ENCODE measurements at regions not wholly inside any gene's neighbourhood (a gene's known extent, or its start where the extent isn't known, plus 50 kb on each side); places are given as distances from the start of the nearest gene placed in this dataset.

- DNase-seq, result no peak
Observed at GRCh38 chr3:73927203-73927570, 302.4 kb upstream of the PDZRN3 start.

GRCh38 chr3:73926360-73927202 lies 301.8 kb upstream of the PDZRN3 start:
- no peak for DNase-seq

DNA sequence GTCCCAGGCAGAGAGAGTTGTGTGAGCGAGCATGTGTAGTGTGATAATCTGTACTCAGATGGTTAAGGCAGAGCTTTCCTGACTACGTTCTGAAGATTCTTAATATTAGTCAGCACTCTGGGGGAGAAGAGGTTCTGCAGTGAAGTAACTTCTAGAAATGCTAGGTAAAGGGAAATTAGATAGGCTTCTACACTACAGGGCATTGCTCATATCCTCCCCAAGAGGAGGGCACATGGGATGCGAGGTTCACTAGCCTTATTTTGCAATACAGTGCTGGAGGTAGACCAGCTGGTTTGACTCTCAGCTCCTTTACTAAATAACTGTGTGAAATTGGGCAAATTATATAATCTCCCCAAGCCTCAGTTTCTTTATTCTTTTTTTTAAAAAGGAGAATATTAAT lies 300.3 kb upstream of the PDZRN3 start:
- no peak for DNase-seq

GRCh38 chr3:73924048-73924447 lies 299.3 kb upstream of the PDZRN3 start:
- DNase-seq, result no peak

- DNase-seq, result no peak
Observed at GRCh38 chr3:73917643-73918042, 292.9 kb upstream of the PDZRN3 start.

- DNase-seq, result no peak
Observed at GRCh38 chr3:73915886-73916285, 291.1 kb upstream of the PDZRN3 start.

- no peak for DNase-seq
Observed at GRCh38 chr3:73908218-73908617, 283.5 kb upstream of the PDZRN3 start.

- DNase-seq, result no peak
Observed at GRCh38 chr3:73901686-73902085, 276.9 kb upstream of the PDZRN3 start.

DNA sequence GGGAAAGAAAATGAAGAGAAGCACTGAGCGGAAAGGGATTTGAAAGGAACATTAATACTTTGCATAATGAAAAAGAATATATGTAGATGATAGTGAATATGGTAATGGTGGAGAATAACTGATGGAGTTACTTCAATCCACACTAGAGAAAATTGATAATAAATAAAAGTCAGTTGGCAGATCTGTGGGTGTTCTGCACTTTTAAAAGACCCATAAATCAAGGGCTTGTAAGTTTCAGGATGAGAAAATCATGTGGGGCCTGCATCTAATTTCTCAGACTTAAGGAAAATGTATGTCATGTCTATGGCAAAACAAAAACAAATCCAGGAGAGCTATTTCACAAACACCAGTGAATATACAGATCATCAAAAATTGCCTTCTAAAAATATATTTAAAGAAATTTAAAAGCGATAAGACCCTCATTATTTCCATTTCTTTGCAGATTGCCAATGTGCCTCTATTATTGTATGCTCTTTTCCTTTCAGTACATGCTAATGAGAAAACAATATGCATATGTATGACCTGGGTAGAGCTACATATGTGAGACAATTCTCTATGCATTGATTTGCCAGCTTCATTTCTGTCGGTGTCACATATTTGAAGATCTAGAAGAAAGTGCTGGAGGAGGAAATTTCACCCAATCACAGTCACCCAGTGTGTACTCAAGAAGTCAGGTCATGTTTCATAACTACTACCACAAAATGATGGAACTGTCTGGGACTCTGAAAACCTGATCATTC lies 269.9 kb upstream of the PDZRN3 start:
- DNase-seq, result no peak

GRCh38 chr3:73893089-73893488 lies 268.3 kb upstream of the PDZRN3 start:
- no peak for DNase-seq

- DNase-seq, result no peak
Observed at GRCh38 chr3:73885862-73886261, 261.1 kb upstream of the PDZRN3 start.

GRCh38 chr3:73884361-73884760 lies 259.6 kb upstream of the PDZRN3 start:
- no peak for DNase-seq

DNA sequence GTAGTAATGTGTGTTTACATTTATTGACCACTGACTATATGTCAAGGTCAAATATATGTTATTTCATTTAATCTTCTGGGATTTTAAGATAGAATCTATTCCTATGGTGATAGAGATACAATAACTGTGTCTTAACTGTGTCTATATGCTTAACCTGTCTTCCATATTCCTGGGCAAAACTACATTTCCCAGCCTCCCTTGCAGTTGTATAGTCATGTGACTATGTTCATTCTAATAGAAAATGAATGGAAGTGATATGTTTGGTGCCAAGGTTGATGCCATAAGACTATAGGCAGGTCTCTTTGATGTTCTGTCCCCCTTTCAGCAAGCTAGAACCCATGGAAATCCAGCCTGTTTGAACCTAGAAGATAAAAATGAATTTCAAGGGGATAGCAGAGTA lies 258.8 kb upstream of the PDZRN3 start:
- DNase-seq, result no peak

DNA sequence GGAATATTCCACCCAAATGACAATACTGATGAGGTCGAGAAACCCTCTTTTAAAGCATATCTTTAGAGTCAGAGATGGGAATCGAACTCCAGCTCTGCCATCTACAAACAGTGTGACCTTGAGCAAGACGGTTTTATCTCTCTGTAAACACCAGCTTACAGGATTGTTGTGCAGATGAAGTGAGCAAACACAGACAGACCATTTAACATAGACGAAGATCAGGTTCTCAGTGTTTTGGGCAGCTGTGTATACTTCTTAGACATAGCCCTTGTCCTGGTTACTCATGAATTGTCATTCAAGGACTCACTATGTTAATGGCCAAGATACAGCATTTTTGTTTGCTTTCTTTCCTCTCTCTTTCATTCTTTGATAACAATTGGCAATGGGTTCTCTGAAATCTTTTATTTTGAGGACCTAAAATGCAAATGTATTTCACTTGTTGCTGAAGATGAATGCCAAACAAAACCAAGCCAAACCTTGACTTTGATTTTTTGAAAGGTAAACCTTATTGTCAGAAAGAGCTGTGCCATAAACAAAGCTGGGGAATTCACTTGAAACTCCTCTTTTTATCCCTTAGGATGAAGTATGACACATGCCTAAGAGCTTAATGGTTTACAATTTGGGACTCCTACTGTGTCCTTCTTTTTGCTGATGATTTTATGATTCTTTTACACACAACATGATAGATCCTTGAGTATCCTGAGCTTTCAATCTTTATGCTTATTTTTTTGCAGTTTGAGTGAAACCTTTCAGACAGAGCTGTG lies 250.0 kb upstream of the PDZRN3 start:
- no peak for DNase-seq

- DNase-seq, result no peak
Observed at GRCh38 chr3:73874161-73874560, 249.4 kb upstream of the PDZRN3 start.

DNA sequence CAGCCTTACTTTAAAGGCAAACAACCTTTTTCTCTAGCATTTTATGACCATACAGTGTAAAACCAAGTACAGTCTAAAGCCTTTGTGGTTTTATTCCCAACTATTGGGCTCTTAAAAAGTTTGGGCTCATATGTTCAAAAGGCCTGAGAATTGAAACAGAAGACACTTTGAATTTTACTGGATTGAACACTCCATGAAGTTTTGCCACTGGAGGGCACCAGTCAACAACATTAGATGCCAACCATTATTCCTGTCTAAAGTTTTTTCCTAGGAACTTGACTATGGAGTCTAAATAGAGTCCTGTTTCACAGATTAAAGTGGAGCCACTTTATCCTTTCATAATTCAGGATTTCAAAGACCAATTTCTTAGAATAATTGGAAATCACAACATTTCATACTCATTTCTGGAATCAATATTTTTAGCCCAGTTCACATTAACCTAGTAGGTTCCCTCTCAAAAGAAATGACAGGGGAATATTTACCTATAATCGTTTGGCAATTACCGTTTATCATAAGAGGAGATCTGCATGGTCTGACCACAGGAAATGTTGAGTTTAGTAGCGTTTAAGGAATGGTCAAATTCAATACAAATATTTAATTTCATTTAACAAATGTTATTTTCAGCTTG lies 244.1 kb upstream of the PDZRN3 start:
- no peak for DNase-seq

- no peak for DNase-seq
Observed at GRCh38 chr3:73867524-73867923, 242.8 kb upstream of the PDZRN3 start.

DNA sequence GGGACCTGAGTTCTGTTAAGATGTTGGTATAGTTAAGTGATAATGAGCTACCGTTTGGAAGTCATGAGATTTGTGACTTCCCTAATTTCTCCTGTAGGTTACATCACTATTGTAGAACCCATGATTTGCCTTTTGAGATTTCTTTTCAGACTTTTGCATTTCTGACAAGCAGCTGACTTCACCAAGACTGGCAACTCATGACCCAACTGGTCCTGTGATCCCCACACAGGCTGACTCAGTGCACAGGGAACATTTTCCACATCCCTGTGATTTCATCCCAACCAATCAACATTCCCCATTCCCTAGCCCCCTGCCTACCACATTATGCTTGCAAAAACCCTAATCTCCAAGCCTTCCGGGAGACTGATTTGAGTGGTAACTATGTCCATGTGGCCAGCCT lies 242.1 kb upstream of the PDZRN3 start:
- no peak for DNase-seq

DNA sequence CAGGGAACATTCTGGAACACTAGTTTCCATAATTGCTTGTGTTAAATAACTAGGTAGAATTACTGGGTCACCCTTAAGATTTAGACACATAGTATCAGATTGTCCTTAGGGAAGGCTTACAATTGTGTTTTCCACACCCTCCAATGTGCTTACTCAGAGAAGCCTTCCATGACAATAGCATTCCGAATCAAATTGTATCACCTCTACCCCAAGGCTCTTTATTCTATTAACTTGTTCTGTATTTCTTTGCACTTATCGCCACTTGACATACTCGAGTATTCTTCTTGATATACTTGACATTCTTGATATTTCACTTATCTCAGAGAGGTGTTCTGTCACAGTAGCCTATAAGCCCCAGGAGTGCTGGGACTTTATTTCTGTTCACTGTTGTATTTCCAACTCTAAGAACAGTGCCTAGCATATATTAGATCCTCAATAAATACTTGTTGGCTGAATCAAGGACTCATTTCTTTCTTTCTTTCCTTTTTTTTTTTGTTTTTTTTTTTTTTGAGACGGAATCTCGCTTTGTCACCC lies 238.9 kb upstream of the PDZRN3 start:
- no peak for DNase-seq

DNA sequence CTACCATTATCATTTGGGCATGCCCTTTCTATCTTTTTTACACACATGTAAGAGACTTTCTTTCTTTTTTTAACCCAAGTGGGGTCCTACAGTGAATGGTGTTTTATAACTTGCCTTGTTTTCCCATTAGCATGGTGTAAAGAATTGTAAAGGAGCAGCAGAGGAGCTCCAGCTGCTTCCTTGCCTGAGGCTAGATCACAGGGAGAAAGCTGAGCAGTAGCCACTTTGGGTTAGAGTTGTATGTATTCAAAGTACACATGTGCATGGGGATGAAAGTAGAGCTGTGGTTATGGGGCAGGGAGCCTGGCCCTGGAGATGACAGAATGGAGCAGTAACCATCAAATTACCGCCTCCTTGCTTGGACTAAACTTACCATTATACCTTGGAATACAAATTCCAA lies 231.1 kb upstream of the PDZRN3 start:
- no peak for DNase-seq

DNA sequence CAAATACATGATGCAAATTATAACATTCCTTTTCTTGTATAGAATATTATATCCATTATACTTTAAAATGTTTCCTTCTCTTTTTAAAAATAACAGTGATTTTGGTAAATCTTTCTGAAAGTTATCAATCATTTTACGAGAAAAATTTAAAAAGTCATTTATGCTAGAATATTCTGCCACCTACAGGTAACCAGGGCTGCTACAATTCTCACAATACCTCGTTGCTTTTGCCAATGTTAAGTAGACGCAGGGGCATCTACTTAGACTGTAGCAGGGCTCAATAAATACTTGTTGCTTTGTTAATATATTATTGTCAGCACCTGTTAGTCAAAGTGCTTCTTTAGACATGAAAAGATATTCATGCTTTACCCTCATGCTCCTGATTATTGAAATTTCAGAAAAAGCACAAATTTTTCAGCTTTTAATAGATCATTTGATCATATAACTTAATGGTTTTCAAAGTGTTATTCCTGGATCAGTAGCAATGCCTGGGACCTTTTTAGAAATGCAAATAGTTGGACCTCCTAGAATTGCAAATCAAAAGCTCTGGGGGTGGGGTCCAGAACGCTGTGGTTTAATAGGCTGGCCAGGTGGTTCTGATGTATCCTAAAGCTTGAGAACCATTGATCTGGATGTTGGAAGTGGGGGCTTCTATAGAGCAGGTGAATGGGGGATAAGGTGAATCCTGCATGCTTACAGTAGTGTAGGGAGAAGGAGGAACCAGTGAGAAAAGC lies 223.6 kb upstream of the PDZRN3 start:
- no peak for DNase-seq

DNA sequence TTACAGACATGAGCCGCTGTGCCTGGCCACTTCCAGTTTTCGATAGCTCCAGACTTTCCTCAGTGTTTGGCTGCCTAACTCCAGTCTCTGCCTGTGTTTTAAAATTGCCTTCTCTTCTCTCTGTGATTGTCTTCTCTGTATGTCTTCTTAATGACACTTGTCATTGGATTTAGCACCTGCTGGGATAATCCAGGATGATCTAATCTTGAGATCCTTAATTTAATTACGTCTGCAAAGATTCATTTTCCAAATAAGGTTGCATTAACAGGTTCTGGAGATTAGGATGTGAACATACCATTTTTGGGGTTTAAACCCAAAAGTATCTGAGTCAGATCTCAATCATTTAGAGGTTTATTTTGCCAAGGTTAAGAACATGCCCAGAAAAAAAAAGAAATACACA lies 222.2 kb upstream of the PDZRN3 start:
- DNase-seq, result no peak

Data from GOT3 (cell line).